SU-DHL-6 (cell line): ENCODE measurements at regions not wholly inside any gene's neighbourhood (a gene's known extent, or its start where the extent isn't known, plus 50 kb on each side); places are given as distances from the start of the nearest gene placed in this dataset.

Source experiments
- EZH2phosphoT487 ChIP-seq: fragments of 200-600 bp; sonication (generic), shearing (Covaris generic); conservative IDR thresholded peaks from 2 replicates; pipeline ENCODE4 v1.6.1; 2018; ENCODE audit warnings: mild to moderate bottlenecking, antibody characterized with exemption, low read length, moderate library complexity, mixed read lengths
- TF ChIP-seq, protein P1 (sequence below): fragments of 200-600 bp; sonication (generic); IDR thresholded peaks from one replicate; pipeline ENCODE4 v1.5.1; 2017; ENCODE audit warnings: antibody characterized with exemption, mild to moderate bottlenecking, low read length, moderate library complexity; ENCODE audit not compliant: insufficient read depth, poor library complexity, severe bottlenecking

DNA sequence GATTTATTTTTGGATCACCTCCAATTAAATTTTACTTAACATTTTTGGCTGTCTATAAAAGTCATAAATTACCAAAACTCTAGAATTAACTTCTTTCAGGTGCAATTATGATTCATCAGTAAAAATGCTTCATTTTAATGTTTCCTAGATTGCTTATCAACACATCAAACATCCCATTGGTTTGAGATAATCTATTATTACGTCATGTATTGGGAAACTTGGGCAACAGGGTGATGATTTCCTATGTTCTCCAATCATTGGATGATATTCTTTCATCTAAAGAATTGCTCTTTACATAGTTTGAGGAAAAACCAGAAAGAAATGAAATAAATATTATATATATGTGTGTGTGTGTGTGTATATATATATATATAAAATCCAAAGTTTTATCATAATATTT, 76.8 kb upstream of the KCNJ6 start:
- TF ChIP-seq, protein P1, sequence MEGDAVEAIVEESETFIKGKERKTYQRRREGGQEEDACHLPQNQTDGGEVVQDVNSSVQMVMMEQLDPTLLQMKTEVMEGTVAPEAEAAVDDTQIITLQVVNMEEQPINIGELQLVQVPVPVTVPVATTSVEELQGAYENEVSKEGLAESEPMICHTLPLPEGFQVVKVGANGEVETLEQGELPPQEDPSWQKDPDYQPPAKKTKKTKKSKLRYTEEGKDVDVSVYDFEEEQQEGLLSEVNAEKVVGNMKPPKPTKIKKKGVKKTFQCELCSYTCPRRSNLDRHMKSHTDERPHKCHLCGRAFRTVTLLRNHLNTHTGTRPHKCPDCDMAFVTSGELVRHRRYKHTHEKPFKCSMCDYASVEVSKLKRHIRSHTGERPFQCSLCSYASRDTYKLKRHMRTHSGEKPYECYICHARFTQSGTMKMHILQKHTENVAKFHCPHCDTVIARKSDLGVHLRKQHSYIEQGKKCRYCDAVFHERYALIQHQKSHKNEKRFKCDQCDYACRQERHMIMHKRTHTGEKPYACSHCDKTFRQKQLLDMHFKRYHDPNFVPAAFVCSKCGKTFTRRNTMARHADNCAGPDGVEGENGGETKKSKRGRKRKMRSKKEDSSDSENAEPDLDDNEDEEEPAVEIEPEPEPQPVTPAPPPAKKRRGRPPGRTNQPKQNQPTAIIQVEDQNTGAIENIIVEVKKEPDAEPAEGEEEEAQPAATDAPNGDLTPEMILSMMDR = no peak
- no peak for TF ChIP-seq EZH2phosphoT487
